HepG2 (cell line): ENCODE measurements at regions not wholly inside any gene's neighbourhood (a gene's known extent, or its start where the extent isn't known, plus 50 kb on each side); places are given as distances from the start of the nearest gene placed in this dataset.

ENCODE experiments used
- ATAC-seq: fragments of 200-7000 bp; cut with Tn5 transposase; 3 replicates; pipeline ENCODE4 v1.9.1; 2020; ENCODE audit warnings: mild to moderate bottlenecking, moderate library complexity
- BruUV-seq: library from RNA; stranded (reverse); fragments of 400-500 nt; replicated peaks from 2 replicates; lab custom pipeline; 2021; lab: Mats Ljungman, UMichigan
- CTCF ChIA-PET: fragments of 300-600 bp; formaldehyde crosslinking; extraction: SDS; loops from one replicate; lab custom pipeline; 2021; ENCODE audit warnings: low total read pairs, inconsistent platforms, low intra/inter-chr PET ratio; lab: Yijun Ruan, JAX
- POLR2A ChIA-PET: fragments of 350-600 bp; sonication (Branson Sonifier 250); formaldehyde crosslinking; loops from one replicate; lab custom pipeline; 2020; ENCODE audit warnings: antibody characterized with exemption, inconsistent platforms; lab: Yijun Ruan, JAX
- DNase-seq: peaks from one replicate; pipeline ENCODE4 v3.0.0-alpha.2; 2015; ENCODE audit warnings: low spot score
- FAIRE-seq: peaks from 3 replicates; lab custom pipeline; 2011; peaks lifted over from hg19 to GRCh38; lab: Jason Lieb, UNC
- H2AFZ ChIP-seq: one replicate; pipeline ENCODE4 v1.6.1; 2011; ENCODE audit warnings: low read length, inconsistent platforms
- H3K27ac ChIP-seq: fragments of 300-600 bp; 3 replicates; pipeline ENCODE4 v1.8.0; 2011; ENCODE audit warnings: mixed run types, mild to moderate bottlenecking, mixed read lengths, low read length, inconsistent platforms; ENCODE audit not compliant: insufficient read depth; ENCODE audit errors: extremely low read length
- H3K27me3 ChIP-seq, 2 experiments: fragments of 200-600 bp in 1 of 2; 2 replicates in 1 of 2; 3 replicates in 1 of 2; pipeline versions ENCODE4 v1.6.0 to v1.8.0; 2011; ENCODE audit warnings: low read length in 2 of 2, mild to moderate bottlenecking in 2 of 2, moderate library complexity in 2 of 2, inconsistent platforms in 1 of 2; ENCODE audit not compliant: insufficient read depth in 2 of 2, control insufficient read depth in 1 of 2
- H3K36me3 ChIP-seq, 2 experiments: fragments of 200-600 bp in 1 of 2; replicated peaks in 1 of 2; 2 replicates in 1 of 2; 3 replicates in 1 of 2; pipeline versions ENCODE4 v1.5.1 to v1.8.0; 2011; ENCODE audit warnings: low read length in 2 of 2, inconsistent platforms in 1 of 2; ENCODE audit not compliant: insufficient read depth in 2 of 2, control insufficient read depth in 1 of 2
- H3K4me1 ChIP-seq: 2 replicates; pipeline ENCODE4 v1.5.1; 2012; ENCODE audit warnings: low read length, inconsistent platforms; ENCODE audit not compliant: insufficient read depth
- H3K4me2 ChIP-seq: 2 replicates; pipeline ENCODE4 v1.6.0; 2011; ENCODE audit warnings: low read depth, low read length, inconsistent platforms
- H3K4me3 ChIP-seq, 3 experiments: fragments of 200-600 bp in 1 of 3; sonication (generic), shearing (Covaris generic) in 1 of 3; replicated peaks in 1 of 3; 2 replicates each; pipeline ENCODE4 v1.5.1; 2011 to 2016; ENCODE audit warnings: low read length in 3 of 3, inconsistent platforms in 2 of 3, low read depth in 2 of 3, mild to moderate bottlenecking in 2 of 3, control low read depth in 1 of 3, mixed read lengths in 1 of 3; ENCODE audit not compliant: insufficient read depth in 1 of 3
- H3K79me2 ChIP-seq: one replicate; pipeline ENCODE4 v1.6.1; 2011; ENCODE audit warnings: low read length, inconsistent platforms; ENCODE audit not compliant: insufficient read depth
- H3K9ac ChIP-seq: 2 replicates; pipeline ENCODE4 v1.6.0; 2011; ENCODE audit warnings: mild to moderate bottlenecking, low read depth, low read length, inconsistent platforms; ENCODE audit not compliant: insufficient read depth
- H3K9me3 ChIP-seq: 2 replicates; pipeline ENCODE4 v1.5.1; 2012; ENCODE audit warnings: mild to moderate bottlenecking, low read length
- H4K20me1 ChIP-seq: 2 replicates; pipeline ENCODE4 v1.6.0; 2011; ENCODE audit warnings: inconsistent platforms, mild to moderate bottlenecking, low read length, moderate library complexity; ENCODE audit not compliant: insufficient read depth
- FOSL2 ChIP-seq: sonication (generic); formaldehyde crosslinking; IDR thresholded peaks from 2 replicates; pipeline ENCODE4 v1.4.0; 2020; ENCODE audit warnings: missing genetic modification reagents
- HDAC6 ChIP-seq: fragments of 200-600 bp; sonication (generic); IDR thresholded peaks from 2 replicates; pipeline ENCODE4 v1.7.0; 2017; ENCODE audit warnings: mild to moderate bottlenecking, antibody characterized with exemption, low read length, low read depth
- JARID2 ChIP-seq: sonication (generic); formaldehyde crosslinking; IDR thresholded peaks from 2 replicates; pipeline ENCODE4 v1.8.1; 2023; ENCODE audit warnings: missing genetic modification reagents, inconsistent platforms; ENCODE audit not compliant: insufficient replicate concordance
- MAFK ChIP-seq, 2 experiments: IDR thresholded peaks in 1 of 2; conservative IDR thresholded peaks in 1 of 2; 2 replicates each; pipeline ENCODE4 v1.6.1; 2011; ENCODE audit warnings: improper control_type of control experiment in 2 of 2, low read length in 2 of 2
- POLR2A ChIP-seq, 2 experiments: IDR thresholded peaks; 2 replicates each; pipeline ENCODE4 v1.6.1; 2011; ENCODE audit warnings: low read depth in 2 of 2, low read length in 2 of 2, mild to moderate bottlenecking in 1 of 2, moderate library complexity in 1 of 2; ENCODE audit not compliant: insufficient read depth in 1 of 2
- SAP130 ChIP-seq: IDR thresholded peaks from 2 replicates; pipeline ENCODE4 v1.6.1; 2016; ENCODE audit warnings: low read depth
- SIX1 ChIP-seq: sonication (generic); formaldehyde crosslinking; IDR thresholded peaks from 2 replicates; pipeline ENCODE4 v1.4.0; 2020; ENCODE audit warnings: missing genetic modification reagents, borderline replicate concordance
- SMAD3 ChIP-seq: sonication (generic); formaldehyde crosslinking; IDR thresholded peaks from 2 replicates; pipeline ENCODE4 v1.4.0; 2020; ENCODE audit warnings: missing genetic modification reagents
- SP2 ChIP-seq: sonication (generic); formaldehyde crosslinking; IDR thresholded peaks from 2 replicates; pipeline ENCODE4 v1.5.1; 2020; ENCODE audit warnings: mild to moderate bottlenecking, missing genetic modification reagents
- ZBTB46 ChIP-seq: sonication (generic); formaldehyde crosslinking; IDR thresholded peaks from 2 replicates; pipeline ENCODE4 v1.4.0; 2020; ENCODE audit warnings: mild to moderate bottlenecking, missing genetic modification reagents, borderline replicate concordance
- ZBTB49 ChIP-seq: sonication (generic); formaldehyde crosslinking; IDR thresholded peaks from 2 replicates; pipeline ENCODE4 v1.4.0; 2020; ENCODE audit warnings: missing genetic modification reagents, borderline replicate concordance
- ZNF329 ChIP-seq: sonication (generic); formaldehyde crosslinking; IDR thresholded peaks from 2 replicates; pipeline ENCODE4 v1.9.0; 2021; ENCODE audit warnings: low read depth, mild to moderate bottlenecking, missing genetic modification reagents
- ZNF382 ChIP-seq: sonication (generic); formaldehyde crosslinking; IDR thresholded peaks from 2 replicates; pipeline ENCODE4 v1.5.0; 2020; ENCODE audit warnings: missing genetic modification reagents, mild to moderate bottlenecking, borderline replicate concordance
- ZNF709 ChIP-seq: sonication (generic); formaldehyde crosslinking; IDR thresholded peaks from 2 replicates; pipeline ENCODE4 v1.5.0; 2020; ENCODE audit warnings: mild to moderate bottlenecking, missing genetic modification reagents
- ZNF816 ChIP-seq: sonication (generic); formaldehyde crosslinking; IDR thresholded peaks from 2 replicates; pipeline ENCODE4 v1.8.0; 2022; ENCODE audit warnings: missing genetic modification reagents, mild to moderate bottlenecking, borderline replicate concordance
- ZNF839 ChIP-seq: sonication (generic); formaldehyde crosslinking; IDR thresholded peaks from 2 replicates; pipeline ENCODE4 v1.4.0; 2020; ENCODE audit warnings: missing genetic modification reagents, mild to moderate bottlenecking, borderline replicate concordance
- ZNF841 ChIP-seq: sonication (generic); formaldehyde crosslinking; IDR thresholded peaks from 2 replicates; pipeline ENCODE4 v1.8.1; 2023; ENCODE audit warnings: missing genetic modification reagents, borderline replicate concordance
- WGBS: methylation state at CpG from one replicate; pipeline ENCODE4 v1.1.6; 2017; ENCODE audit warnings: low lambda C conversion rate; 5-methylcytosine and 5-hydroxymethylcytosine counted together
- in situ Hi-C: cut with HindIII; loops from 2 replicates; pipeline ENCODE4 v1.10.0; 2017; ENCODE audit warnings: low pct_unique_long_range_greater_than_20kb; ENCODE audit not compliant: extremely low pct_ligation_motif_present
- intact Hi-C: fragments of 100-400 bp; cut with micrococcal nuclease; formaldehyde crosslinking; loops from one replicate; pipeline ENCODE4 v1.10.0; 2022; ENCODE audit not compliant: unreplicated experiment
- TF ChIP-seq, protein P1 (sequence below): fragments of 450-650 bp; IDR thresholded peaks from 2 replicates; pipeline ENCODE4 v1.6.1; 2017; ENCODE audit warnings: mild to moderate bottlenecking

- TF ChIP-seq JARID2 (CRISPR knock-in tag) (no peak), POLR2A (IDR thresholded peaks at IDR 0.05; ENCODE audit: insufficient read depth in 1 of 2, low read depth in 2 of 2, low read length in 2 of 2) (no peak), ZNF839 (CRISPR knock-in tag) (no peak), SAP130 (CRISPR knock-in tag) (no peak)
Measured at GRCh38 chr12:58668233-58668632, 252.1 kb downstream of the LRIG3 start (continued).

GRCh38 chr12:58668871-58669270 lies 251.4 kb downstream of the LRIG3 start:
- intact Hi-C loops (no loop called here), in situ Hi-C loops (no loop called here)
- ATAC-seq: no peak
- Histone ChIP-seq H3K27me3 (no peaks in the 10 kb centered on the region), H2AFZ (no peak overlapping the region), H3K36me3 (no peaks in the 10 kb centered on the region), H3K4me3 (no peak overlapping the region), H3K9ac (no peak overlapping the region), H3K9me3 (no peaks in the 10 kb centered on the region), H3K4me1 (no peaks in the 10 kb centered on the region), H3K4me2 (no peak overlapping the region), H4K20me1 (no peaks in the 10 kb centered on the region), H3K27ac (no peak overlapping the region)
- BruUV-seq: no TSS peak
- POLR2A ChIA-PET: no interaction called here
- no peak for DNase-seq
- WGBS: 0% methylated on average over 1 of the region's 1 CpG
- FAIRE-seq: no peak
- TF ChIP-seq, protein P1, sequence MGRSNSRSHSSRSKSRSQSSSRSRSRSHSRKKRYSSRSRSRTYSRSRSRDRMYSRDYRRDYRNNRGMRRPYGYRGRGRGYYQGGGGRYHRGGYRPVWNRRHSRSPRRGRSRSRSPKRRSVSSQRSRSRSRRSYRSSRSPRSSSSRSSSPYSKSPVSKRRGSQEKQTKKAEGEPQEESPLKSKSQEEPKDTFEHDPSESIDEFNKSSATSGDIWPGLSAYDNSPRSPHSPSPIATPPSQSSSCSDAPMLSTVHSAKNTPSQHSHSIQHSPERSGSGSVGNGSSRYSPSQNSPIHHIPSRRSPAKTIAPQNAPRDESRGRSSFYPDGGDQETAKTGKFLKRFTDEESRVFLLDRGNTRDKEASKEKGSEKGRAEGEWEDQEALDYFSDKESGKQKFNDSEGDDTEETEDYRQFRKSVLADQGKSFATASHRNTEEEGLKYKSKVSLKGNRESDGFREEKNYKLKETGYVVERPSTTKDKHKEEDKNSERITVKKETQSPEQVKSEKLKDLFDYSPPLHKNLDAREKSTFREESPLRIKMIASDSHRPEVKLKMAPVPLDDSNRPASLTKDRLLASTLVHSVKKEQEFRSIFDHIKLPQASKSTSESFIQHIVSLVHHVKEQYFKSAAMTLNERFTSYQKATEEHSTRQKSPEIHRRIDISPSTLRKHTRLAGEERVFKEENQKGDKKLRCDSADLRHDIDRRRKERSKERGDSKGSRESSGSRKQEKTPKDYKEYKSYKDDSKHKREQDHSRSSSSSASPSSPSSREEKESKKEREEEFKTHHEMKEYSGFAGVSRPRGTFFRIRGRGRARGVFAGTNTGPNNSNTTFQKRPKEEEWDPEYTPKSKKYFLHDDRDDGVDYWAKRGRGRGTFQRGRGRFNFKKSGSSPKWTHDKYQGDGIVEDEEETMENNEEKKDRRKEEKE: no peak
- TF ChIP-seq SIX1 (CRISPR knock-in tag): no peak
- no peak for TF ChIP-seq FOSL2
- no peak for TF ChIP-seq HDAC6
- no peak for TF ChIP-seq ZBTB46 (CRISPR knock-in tag)
- TF ChIP-seq ZNF841: no peak
- TF ChIP-seq ZBTB49 (CRISPR knock-in tag): no peak
- TF ChIP-seq SMAD3 (CRISPR knock-in tag): no peak
- TF ChIP-seq SP2 (CRISPR knock-in tag): no peak
- no peak for TF ChIP-seq MAFK (conservative IDR thresholded peaks at IDR 0.05 in 1 of 2, IDR thresholded peaks at IDR 0.05 in 1 of 2; ENCODE audit: low read length in 2 of 2)
- TF ChIP-seq ZNF382 (CRISPR knock-in tag): no peak
- TF ChIP-seq ZNF329: no peak
- TF ChIP-seq ZNF816 (CRISPR knock-in tag): no peak
- TF ChIP-seq ZNF709 (CRISPR knock-in tag): no peak
- TF ChIP-seq, all 625 proteins: peak for 0
- CTCF ChIA-PET: no interaction called here
- H3K79me2 ChIP-seq: no peaks in the 10 kb centered on the region
